HT-29 (cell line): ENCODE measurements at regions not wholly inside any gene's neighbourhood (a gene's known extent, or its start where the extent isn't known, plus 50 kb on each side); places are given as distances from the start of the nearest gene placed in this dataset.
A peak's percentile ranks its signal among the peaks of the same experiment; 100 is the strongest.

ENCODE experiments used
- DNase-seq: peaks from one replicate; pipeline ENCODE4 v3.0.0-alpha.2; 2015; ENCODE audit warnings: low spot score

DNA sequence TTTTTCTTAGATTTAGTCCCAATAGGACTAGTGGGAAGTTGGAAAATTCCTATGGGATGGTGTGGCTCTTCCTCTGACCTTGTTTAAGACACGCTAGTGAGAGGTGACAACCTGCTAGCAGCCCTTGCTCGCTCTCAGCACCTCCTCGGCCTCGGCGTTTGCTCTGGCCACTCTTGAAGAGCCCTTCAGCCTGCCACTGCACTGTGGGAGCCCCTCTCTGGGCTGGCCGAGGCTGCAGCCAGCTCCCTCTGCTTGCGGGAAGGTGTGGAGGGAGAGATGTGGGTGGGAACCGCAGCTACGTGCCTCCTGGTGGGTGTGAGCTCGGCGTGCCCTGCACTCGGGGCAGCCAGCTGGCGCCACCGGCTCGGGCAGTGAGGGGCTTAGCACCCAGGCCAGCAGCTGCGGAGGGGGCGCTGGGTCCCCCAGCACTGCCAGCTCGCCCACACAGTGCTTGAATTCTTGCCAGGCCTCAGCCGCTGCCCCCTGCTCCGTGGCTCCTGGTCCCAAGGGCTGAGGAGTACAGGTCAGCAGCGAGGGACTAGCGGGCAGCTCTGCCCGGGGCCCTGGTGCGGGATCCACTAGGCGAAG lies 254.5 kb upstream of the ANKRD55 start:
- no peak for DNase-seq

DNA sequence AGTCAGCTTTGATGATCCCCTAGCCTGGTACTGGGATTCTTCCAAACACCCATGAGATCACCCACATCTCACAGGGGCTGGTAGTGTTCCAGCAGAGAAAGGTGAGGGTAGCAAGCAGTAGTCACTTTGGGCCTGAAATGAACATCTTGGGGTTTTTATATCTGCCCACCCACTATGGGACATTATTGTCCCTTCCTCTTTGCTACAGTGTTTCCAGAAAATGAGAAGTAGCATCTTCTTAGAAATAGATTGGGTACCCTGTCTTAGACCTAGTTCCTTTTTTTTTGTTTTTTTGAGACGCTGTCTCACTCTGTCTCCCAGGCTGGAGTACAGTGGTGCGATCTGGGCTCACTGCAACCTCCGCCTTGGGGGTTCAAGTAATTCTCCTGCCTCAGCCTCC lies 249.2 kb upstream of the ANKRD55 start:
- no peak for DNase-seq

GRCh38 chr5:56481428-56482357 lies 248.6 kb upstream of the ANKRD55 start:
- DNase-seq: peak; percentile 60

DNA sequence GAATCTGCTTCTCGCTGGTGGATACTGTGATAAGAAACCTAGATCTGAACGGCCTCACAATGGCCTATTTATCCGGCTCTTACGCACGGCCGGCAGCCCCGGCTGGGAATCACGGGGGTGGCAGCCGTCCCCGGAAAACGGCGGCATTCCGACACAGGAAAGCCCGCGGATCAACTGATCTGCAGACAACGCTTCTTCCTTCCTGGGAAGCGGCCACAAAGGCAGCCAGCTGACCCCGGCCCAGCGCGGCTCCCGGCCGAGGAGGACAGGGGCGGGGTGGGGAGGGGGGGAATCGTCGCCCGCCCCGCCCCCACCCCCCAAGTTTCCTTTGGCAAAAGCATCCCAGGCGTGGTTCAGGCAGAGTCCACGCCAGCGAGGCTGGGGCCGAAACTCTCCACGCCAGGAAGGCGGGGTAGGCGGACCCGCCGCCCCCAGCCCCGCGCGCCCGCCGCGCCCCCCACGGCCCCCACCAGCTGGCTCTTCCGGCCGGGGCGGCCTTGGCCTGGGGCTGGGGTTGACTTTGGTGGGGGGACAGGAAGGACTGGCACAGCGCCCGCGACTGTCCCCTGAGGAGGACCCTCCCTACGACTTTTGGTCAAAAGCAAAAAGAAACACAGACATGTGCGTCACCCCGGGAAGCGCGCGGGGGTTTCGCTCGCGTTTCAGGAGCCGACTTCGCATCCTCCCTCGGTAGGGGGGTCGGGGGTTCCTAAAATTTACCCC lies 247.7 kb upstream of the ANKRD55 start:
- DNase-seq: peak; percentile 56

DNA sequence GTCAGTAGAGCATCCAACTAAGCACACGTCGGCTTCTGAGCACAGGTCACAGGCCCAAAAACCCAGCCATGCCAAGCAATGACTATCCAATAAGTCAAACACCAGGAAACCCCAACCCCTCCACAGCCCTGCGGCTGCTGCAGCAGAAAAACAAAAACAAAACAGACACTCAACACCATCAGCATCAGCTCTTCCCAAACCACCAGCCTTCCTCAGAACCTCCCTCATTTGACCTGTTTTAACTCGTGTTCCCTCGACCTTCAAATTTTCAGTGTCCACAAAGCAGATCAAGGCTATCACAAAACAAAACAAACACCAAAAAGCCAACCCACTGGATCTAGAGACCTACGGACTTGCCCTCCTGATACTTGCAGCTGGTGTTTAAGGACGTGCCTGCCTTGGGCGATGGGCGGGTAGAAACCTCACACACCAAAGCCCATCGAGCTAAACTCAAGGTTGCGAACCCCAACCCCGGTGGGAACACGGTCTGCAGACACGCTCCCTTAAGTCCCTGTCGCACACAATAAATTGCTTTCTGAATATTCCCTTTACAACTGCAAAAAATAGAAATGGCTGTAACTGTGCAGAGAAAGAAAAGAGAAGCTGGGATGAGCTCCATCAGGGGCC lies 247.1 kb upstream of the ANKRD55 start:
- DNase-seq: no peak

DNA sequence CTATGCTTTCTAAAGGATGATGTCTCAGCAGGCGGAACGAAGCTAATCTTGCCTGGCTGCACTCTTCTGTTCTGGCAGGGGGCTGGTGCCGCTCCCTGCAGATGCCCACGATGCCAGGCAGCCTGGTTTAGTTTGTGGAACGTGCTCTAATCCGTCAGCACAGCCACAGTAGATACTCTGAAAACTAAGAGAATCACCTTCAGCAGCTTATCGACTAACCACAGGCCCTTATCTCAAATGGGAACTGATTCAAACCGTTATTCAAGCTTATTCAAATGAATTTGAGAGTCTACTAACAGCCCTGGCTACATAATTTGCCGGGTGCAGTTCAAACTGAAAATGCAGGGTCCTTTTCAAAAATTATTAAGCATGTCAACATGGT lies 246.6 kb upstream of the ANKRD55 start:
- DNase-seq: no peak

- DNase-seq: no peak
These were observed 246.0 kb upstream of the ANKRD55 start for GRCh38 chr5:56479126-56479525.

DNA sequence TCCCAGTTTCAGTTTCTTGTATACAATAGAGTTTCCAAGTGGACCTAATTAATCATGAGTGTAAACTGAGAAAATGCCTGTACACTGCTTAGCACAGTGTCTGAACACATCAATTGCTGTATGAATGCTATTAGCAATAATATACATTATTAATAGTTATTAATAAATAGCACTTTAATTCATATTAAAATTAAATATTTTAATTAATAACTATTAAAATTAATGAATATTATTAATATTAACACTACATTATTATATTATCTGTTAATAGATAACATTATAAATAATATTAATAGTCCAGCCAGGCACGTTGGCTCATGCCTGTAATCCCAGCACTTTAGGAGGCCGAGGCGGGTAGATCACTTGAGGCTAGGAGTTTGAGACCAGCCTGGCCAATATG lies 244.9 kb upstream of the ANKRD55 start:
- DNase-seq: no peak

- no peak for DNase-seq
These were observed 243.3 kb upstream of the ANKRD55 start for GRCh38 chr5:56476487-56476856.

- no peak for DNase-seq
These were observed 242.8 kb upstream of the ANKRD55 start for GRCh38 chr5:56475689-56476486.

DNA sequence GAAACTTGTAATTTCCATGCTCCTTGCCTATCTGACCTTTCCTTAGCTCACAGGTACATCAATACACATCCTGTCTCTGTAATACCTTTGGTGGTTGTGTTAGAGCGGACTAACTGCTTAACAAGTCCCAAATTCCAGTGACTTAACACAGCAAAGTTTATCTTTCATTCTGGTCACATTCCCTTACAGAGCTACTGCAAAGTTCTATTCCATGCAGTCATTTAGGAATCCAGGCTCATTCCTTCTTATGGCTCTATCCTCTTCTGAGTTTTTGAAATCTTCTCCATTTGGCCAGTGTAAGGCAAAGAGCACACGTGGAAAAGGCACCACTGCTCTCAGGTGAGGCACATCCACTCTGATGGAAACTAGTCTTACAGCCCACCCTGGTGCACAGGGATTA lies 238.6 kb upstream of the ANKRD55 start:
- DNase-seq: no peak

DNA sequence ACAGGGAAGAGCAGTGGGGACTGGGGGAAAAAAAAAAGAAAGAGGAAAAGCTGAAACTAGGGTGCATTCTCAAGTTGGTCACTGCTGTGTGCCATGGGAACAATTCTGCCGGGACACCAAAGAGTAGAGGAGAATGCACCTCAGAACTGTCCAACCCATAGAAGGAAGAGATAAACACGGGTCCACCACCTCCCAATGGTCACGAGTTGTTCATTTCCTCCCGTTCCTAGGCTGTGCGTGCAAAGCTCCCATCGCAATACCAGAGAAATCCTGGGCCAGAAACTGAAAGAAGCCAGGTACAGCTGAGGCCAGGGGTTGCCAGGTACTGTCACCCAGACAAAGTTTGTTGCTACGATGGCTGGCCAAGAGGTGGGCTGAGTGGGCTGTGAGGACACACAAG lies 236.9 kb upstream of the ANKRD55 start:
- no peak for DNase-seq

DNA sequence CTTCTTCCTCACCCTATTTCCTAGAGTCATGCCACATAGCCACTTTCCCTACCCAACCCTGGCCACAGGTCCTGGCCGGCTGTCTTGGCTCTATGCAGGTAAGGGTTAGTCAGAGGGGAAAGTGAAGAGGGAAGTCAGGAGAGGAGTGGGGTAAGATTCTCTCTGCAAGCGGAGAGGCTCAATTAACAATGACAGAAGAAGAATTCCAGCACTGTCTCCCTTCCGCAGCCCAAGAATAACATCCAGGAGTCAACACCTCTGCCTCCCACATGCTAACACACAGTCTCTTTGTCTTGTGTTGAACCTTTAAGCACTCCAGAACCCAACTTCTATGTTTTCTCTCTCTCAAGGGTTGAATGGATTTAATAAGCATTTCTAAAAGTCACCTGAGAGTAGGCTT lies 235.1 kb upstream of the ANKRD55 start:
- no peak for DNase-seq

- no peak for DNase-seq
These were observed 234.1 kb upstream of the ANKRD55 start for GRCh38 chr5:56467176-56467717.

DNA sequence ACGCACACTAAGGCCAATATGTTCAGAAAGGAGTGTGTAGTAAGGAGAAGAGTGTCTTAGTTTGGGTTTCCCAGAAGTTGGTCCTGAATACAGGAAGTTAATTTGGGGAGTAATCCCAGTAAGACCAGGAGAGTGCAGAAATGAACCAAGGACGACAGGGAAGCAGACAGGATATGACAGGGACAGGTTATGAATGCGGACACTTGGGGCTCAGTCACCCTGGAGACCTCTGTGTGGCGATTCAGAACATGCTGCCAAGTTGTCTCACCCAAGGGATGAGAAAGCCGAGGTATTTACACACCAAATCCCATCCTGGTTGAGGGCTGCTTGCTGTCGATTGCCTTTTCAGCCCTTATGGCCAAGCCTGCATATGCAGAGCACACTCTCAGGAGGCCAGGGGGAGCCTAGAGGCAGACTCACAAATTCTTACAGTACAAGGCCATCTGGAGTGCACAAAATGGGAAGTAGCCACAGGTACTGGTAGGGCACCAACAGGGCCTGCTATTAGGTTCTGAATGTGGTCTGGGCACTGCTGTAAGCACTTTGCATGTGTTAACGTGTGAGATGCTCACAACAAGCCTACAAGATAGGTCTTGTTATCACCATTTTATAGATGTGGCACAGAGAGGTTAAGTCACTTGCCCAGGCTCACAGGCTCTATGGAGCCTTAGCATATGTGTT lies 233.1 kb upstream of the ANKRD55 start:
- DNase-seq: no peak

DNA sequence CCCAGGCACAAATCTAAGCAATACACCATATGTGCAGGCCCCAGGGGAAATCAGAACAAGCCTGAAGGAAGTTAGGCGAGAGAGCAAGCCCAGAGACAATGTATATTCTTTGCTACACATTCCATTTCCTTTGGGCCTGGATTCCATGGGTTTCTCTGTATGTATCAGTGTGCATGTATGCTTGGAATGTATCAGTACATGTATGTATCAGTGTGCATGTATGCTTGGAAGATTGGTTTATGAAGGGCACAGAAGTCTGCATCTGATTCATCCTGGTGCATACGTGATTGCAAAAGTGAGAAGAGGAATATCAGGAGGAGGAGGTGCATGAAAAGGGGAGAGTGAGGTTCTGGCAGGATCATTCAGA lies 232.6 kb upstream of the ANKRD55 start:
- DNase-seq: no peak

DNA sequence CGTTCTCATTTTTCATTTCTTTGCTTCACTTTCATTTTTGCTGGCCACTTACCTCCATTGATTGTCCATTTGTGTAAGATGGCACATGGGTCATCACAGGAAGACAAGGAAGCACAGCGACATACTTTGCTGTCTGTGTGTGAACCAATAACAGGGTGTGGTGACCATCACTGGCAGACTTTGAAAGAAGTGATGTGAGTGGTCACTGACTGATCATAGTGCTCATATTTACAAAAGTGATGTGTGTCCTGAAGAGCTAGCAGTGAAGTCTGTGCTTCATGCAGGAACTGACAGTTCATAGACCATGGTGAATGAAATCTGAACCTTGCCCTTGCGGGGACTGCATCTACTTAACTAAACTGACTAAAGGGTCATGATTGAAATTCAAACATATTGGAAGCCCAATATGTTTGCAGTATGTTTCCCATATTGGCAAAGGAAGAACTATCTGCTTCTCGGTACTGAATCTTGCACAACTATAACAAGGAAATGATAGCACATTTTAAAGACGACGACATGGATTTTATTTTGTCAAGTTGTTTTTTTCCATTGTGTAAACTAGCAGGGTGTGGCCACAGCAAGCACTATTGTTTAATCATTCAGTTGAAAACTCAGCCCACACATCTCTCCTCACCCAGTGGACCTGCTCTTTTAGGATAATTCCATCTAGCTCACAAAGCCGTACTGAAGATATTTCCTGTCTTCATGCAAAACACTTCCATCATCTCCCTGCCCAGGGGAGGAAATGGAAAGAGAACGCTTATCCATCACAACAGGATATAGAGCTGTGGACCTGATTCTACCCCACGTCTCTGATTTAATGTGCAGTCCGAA lies 232.0 kb upstream of the ANKRD55 start:
- no peak for DNase-seq

DNA sequence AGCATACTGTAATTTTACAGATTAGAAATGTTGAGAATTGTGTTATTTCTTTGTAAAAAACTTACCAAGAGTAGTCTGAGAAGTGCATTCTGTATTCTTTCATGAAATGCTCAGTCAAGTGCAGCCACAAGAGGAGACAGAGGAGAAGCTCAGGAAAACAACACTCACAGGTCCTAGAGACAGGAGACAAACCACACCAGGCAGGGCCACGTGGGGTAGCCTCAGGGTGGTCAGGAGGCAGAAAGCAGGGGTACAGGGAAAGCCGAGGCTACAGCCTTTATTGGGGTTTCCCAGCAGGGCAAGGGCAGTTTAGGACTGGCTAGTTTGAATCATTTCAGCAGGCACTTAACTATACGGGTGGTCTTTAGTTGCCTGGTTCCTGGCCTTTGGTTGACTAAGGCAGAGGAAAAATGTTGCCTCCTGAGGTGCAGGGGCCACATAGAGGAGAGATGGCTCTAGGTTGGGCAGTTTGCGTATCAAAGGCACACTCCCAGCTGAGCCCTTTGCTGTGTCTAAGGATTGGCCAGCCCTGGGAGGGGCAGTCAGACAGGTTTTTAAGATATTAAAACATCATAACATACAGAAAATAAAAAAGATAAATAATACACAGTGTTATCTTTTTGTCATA lies 230.9 kb upstream of the ANKRD55 start:
- DNase-seq: no peak

DNA sequence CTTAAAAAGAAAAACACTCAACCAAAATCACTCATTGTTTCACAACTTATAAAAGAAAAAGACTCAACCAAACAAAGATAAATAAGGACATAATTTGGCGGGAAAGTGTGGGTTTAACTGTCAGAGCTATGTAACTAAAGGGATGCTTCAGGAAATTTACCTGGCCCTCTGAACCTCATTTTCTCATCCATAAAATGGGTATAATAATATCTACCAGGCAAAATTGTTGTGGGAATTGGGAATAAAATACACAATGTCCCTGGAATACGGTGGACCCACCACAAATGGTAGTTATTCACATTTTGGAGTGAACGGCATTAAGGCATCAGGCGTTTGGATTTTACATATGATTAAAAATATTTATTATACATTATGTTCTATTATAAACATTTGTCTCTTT lies 228.5 kb upstream of the ANKRD55 start:
- no peak for DNase-seq
